GM23248 (cell line): ENCODE measurements at regions not wholly inside any gene's neighbourhood (a gene's known extent, or its start where the extent isn't known, plus 50 kb on each side); places are given as distances from the start of the nearest gene placed in this dataset.

ENCODE experiments used
- EZH2 ChIP-seq: fragments of 200-600 bp; sonication (generic); IDR thresholded peaks from 2 replicates; pipeline ENCODE4 v1.6.1; 2018; ENCODE audit warnings: antibody characterized with exemption, mild to moderate bottlenecking; ENCODE audit not compliant: insufficient read depth, poor library complexity, severe bottlenecking
- EZH2phosphoT487 ChIP-seq: fragments of 200-600 bp; sonication (generic); IDR thresholded peaks from 2 replicates; pipeline ENCODE4 v1.6.1; 2018; ENCODE audit warnings: antibody characterized with exemption, moderate library complexity, mild to moderate bottlenecking, low read depth; ENCODE audit not compliant: insufficient read depth

DNA sequence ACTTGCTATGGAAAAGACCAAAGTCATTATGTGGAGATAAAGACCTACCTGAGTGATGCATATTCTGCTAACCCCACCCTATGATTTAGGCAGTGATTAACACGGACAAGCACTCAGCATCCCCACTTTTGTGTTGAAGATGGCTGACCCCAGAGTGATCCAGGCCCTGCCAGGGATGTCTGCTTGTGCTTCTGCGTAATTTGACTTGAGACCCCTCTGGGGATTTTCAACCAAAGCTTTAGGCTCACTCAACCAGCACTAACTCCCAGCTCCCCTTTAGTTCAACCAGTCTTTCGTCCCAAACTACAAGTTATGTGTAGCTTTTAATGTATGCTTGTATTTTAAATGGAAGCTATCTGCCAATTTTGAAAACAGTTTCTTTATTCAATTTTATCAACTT lies 538.0 kb upstream of the ID4 start:
- TF ChIP-seq EZH2phosphoT487 (no peak), EZH2 (no peak)
